Ovary (tissue), 7 donors: ENCODE measurements at regions not wholly inside any gene's neighbourhood (a gene's known extent, or its start where the extent isn't known, plus 50 kb on each side); places are given as distances from the start of the nearest gene placed in this dataset.

Experiments used
- DNase-seq, 5 donors: peaks; one replicate each; pipeline ENCODE4 v3.0.0-alpha.2; 2019 to 2020
- H3K27ac ChIP-seq, 2 donors: fragments of 200-600 bp; one replicate each; pipeline versions ENCODE4 v1.5.1 to v1.8.0; 2019 to 2022
- H3K27me3 ChIP-seq: fragments of 200-600 bp; one replicate; pipeline ENCODE4 v1.8.0; 2022
- H3K36me3 ChIP-seq: fragments of 200-600 bp; sonication (generic); one replicate; pipeline ENCODE4 v1.5.1; 2019
- H3K4me1 ChIP-seq: one replicate; pipeline ENCODE4 v1.8.1; 2013; ENCODE audit warnings: mild to moderate bottlenecking, moderate library complexity; ENCODE audit not compliant: insufficient read depth
- H3K4me3 ChIP-seq: fragments of 200-600 bp; sonication (generic); one replicate; pipeline ENCODE4 v1.5.1; 2017
- H3K9me3 ChIP-seq, 2 donors: fragments of 200-600 bp in 1 of 2; sonication (generic) in 1 of 2; one replicate each; pipeline versions ENCODE4 v1.5.1 to v1.8.1; 2013 to 2019; ENCODE audit warnings: mild to moderate bottlenecking in 1 of 2, moderate library complexity in 1 of 2
- EP300 ChIP-seq: sonication (generic); formaldehyde crosslinking; IDR thresholded peaks from one replicate; pipeline ENCODE4 v1.6.1; 2017; ENCODE audit warnings: antibody characterized with exemption
- POLR2A ChIP-seq: fragments of 450-650 bp; IDR thresholded peaks from one replicate; pipeline ENCODE4 v1.6.1; 2017; ENCODE audit warnings: antibody characterized with exemption, mild to moderate bottlenecking, moderate library complexity
- WGBS, 3 donors: extraction: QIAGEN DNeasy Blood & Tissue Kit in 1 of 3; methylation state at CpG; one replicate each; pipeline versions ENCODE4 v1.1.5 to v1.1.7; 2013 to 2017; 5-methylcytosine and 5-hydroxymethylcytosine counted together
- intact Hi-C, 4 donors: fragments of 100-400 bp; cut with DNase I; formaldehyde crosslinking; loops; one replicate each; pipeline versions ENCODE4 v1.11.0 to v1.15.1; 2022 to 2023
- TF ChIP-seq, protein P1 (sequence below), 3 donors: fragments of 450-650 bp in 2 of 3; fragments of 200-600 bp in 1 of 3; IDR thresholded peaks; one replicate each; pipeline versions ENCODE4 v1.5.1 to v1.8.0; 2016 to 2022; ENCODE audit warnings: antibody characterized with exemption in 3 of 3, mild to moderate bottlenecking in 1 of 3
- donor health status: DM: no; HTN: no; CAD: no; lungs with moderate emphysema.
- donor health status: DM: no; HTN: no; CAD: no.
- donor health status: Bipolar disorder and iron deficiency.
- donor health status: DM: no; HTN: no; CAD: no.
- donor health status: DM: yes; HTN: yes; CAD: no.

DNA sequence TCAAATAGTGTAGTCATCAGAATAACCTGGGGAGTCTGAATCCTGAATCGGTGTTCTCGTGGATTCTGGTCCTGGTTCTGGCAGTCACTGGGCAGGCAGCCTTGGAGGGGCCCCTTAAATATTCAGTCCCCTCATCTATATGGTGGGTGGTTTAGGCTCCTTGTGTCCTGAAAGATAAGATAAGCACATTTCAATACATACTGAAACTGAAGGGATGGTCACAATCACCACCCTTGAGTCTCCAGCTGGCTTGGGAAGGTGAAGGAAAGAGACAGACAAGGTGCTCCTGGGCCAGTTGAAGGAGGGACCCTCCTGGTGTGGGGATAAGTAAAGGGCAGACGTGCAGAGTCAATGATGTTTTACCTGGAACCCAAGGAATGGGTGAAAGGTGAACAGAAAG lies 146.7 kb downstream of the CXCL12 start:
- H3K27me3 ChIP-seq, result no peaks in the 10 kb centered on the region
- TF ChIP-seq, protein P1, sequence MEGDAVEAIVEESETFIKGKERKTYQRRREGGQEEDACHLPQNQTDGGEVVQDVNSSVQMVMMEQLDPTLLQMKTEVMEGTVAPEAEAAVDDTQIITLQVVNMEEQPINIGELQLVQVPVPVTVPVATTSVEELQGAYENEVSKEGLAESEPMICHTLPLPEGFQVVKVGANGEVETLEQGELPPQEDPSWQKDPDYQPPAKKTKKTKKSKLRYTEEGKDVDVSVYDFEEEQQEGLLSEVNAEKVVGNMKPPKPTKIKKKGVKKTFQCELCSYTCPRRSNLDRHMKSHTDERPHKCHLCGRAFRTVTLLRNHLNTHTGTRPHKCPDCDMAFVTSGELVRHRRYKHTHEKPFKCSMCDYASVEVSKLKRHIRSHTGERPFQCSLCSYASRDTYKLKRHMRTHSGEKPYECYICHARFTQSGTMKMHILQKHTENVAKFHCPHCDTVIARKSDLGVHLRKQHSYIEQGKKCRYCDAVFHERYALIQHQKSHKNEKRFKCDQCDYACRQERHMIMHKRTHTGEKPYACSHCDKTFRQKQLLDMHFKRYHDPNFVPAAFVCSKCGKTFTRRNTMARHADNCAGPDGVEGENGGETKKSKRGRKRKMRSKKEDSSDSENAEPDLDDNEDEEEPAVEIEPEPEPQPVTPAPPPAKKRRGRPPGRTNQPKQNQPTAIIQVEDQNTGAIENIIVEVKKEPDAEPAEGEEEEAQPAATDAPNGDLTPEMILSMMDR (IDR thresholded peaks at IDR 0.05), result no peak
- TF ChIP-seq POLR2A (no peak), EP300 (no peak)
- no peak for DNase-seq
- no peaks in the 10 kb centered on the region for H3K9me3 ChIP-seq
- no peak overlapping the region for H3K27ac ChIP-seq
- WGBS, 3 donors, result 88 to 90% (median 90%) methylated on average over 3 of the region's 3 CpGs
- H3K36me3 ChIP-seq, result no peaks in the 10 kb centered on the region
- peaks cover 6% of the 10 kb centered on the region for H3K4me1 ChIP-seq
- H3K4me3 ChIP-seq, result no peak overlapping the region
- intact Hi-C loops, result no loop called here

DNA sequence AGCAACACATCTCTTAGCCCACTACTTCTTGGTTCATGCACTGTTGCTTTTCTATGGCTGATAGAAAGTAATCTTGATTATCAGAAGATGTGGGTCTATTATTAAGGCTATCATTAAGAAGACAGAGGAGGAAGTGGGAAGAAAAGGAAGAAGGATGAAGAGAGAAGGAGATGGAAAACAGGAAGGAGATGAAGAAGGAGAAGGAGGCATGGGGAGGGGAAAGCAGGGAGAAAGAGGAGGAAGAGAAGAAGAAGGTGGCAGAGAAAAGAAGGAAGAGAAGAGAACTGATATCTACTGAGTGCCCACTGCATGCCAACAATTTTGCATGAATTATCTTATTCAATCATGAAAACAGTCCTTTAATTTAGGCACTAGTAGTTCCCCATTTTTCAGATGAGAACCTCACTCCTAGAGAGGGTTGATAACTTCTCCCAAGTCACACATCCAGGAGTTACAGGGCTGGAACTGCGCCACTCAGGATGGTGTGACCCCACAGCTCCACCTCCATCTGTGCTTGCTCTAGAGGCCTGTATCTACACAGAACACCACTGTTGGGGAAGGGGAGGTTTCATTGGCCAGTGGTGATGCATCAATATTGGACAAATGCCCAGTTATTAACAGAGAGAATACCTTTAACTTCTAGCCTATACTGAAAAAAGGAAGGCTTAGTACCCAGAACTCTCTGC lies 147.4 kb downstream of the CXCL12 start:
- intact Hi-C loops, result no loop called here
- H3K36me3 ChIP-seq, result no peaks in the 10 kb centered on the region
- H3K27ac ChIP-seq, result no peak overlapping the region
- 95 to 100% (median 98%) methylated on average over 1 of the region's 1 CpG for WGBS, 3 donors
- no peak overlapping the region for H3K4me3 ChIP-seq
- H3K9me3 ChIP-seq, result no peaks in the 10 kb centered on the region
- no peak for DNase-seq
- peaks cover 6% of the 10 kb centered on the region for H3K4me1 ChIP-seq
- TF ChIP-seq EP300, result no peak
- no peak for TF ChIP-seq POLR2A
- TF ChIP-seq, protein P1 (IDR thresholded peaks at IDR 0.05), result no peak
- no peaks in the 10 kb centered on the region for H3K27me3 ChIP-seq

DNA sequence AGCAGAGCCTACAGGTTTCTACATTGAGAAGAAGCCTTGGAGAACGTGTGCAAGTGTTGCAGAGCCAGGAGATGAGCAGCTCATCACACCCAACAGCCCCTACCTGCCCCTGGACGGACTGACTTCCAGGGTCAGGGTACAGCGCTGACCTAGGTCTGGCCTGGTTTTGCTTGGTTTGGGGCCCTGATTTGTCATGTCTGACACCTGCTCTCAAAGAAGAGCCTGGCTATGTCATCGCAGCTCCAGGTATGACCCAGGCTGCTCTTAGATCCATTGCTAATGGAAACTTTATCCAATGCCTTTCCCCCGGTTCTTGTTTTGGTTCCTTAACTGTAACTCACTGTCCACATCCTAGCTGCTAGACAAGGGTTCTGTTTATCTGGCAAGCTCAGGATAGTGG lies 149.5 kb downstream of the CXCL12 start:
- WGBS, 3 donors, result 95 to 98% (median 95%) methylated on average over 5 of the region's 5 CpGs
- H3K9me3 ChIP-seq, result no peaks in the 10 kb centered on the region
- no peak overlapping the region for H3K27ac ChIP-seq
- peaks cover 6% of the 10 kb centered on the region for H3K4me1 ChIP-seq
- DNase-seq, result no peak
- H3K36me3 ChIP-seq, result no peaks in the 10 kb centered on the region
- intact Hi-C loops, result no loop called here
- H3K4me3 ChIP-seq, result no peak overlapping the region
- no peaks in the 10 kb centered on the region for H3K27me3 ChIP-seq
- TF ChIP-seq, protein P1 (IDR thresholded peaks at IDR 0.05), result no peak
- TF ChIP-seq POLR2A, result no peak

DNA sequence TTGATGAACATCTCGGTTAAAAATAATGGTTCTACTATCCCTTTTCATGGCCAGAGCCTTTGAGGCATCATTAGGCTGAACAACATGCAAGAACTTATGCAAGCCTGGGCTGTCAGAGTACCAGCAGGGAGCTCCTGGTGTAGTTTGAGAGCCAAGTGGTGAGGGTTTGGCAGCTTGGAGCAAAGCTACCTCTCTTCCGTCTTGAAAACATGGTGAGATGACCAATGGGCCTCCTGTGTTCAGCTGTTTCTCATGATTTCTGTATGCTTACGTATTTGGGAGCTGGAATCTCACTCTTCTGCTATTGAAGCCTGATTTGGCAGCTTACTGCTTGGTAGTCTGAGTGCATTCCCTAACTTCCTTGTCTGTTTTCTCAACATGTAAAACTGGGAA lies 150.4 kb downstream of the CXCL12 start:
- peaks cover 6% of the 10 kb centered on the region for H3K4me1 ChIP-seq
- no peak overlapping the region for H3K27ac ChIP-seq
- DNase-seq, result no peak
- 46 to 58% (median 56%) methylated on average over 3 of the region's 3 CpGs for WGBS, 3 donors
- intact Hi-C loops, result no loop called here
- H3K9me3 ChIP-seq, result no peaks in the 10 kb centered on the region
- no peak overlapping the region for H3K4me3 ChIP-seq
- TF ChIP-seq POLR2A (no peak), EP300 (no peak)
- TF ChIP-seq, protein P1 (IDR thresholded peaks at IDR 0.05), result no peak
- H3K27me3 ChIP-seq, result no peaks in the 10 kb centered on the region
- H3K36me3 ChIP-seq, result no peaks in the 10 kb centered on the region
